ENCODE measurements at regions not wholly inside any gene's neighbourhood (a gene's known extent, or its start where the extent isn't known, plus 50 kb on each side); places are given as distances from the start of the nearest gene placed in this dataset.

DNA sequence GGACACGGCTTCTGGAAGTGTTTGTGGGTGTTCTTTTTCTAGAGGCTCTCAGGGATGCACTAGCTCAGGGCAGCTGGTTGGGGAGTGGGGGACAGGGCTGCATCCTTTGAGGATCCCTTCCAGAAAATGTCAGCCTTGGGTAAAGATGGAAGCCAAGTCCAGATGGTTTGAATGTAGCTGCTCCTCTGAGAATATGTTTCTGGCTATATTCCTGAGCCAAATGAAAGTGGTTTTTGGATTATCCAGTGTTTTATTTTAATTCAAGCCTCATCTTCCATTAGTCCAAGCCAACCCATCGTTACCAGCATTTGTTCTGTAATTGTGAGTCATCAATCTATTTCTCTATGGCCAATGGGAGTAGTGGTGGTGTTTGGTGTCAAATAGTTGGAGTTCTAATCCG is 70.4 kb downstream of the SPRY4 start:
- H3K27me3 ChIP-seq (ENCODE audit: insufficient read depth) = no peaks in the 10 kb centered on the region
- Mint-ChIP-seq H3K27ac (no peak overlapping the region), H3K36me3 (ENCODE audit: low read depth) (peaks cover 11% of the 10 kb centered on the region), H3K9me3 (0 out of 3 replicates have a peak, but pooled peaks cover 4% of the 10 kb centered on the region), H3K27me3 (ENCODE audit: insufficient read depth, low read depth, poor library complexity) (no peaks in the 10 kb centered on the region), H3K4me1 (peaks cover 8% of the 10 kb centered on the region), H3K4me3 (no peak overlapping the region)
- H2AFZ ChIP-seq = peak overlapping the region; percentile 83
- ATAC-seq (no peak), DNase-seq (ENCODE audit: low spot score) (no peak)
- H3K79me2 ChIP-seq (replicated peaks; ENCODE audit: insufficient read depth) = no peaks in the 10 kb centered on the region
- no peaks in the 10 kb centered on the region for H3K36me3 ChIP-seq (ENCODE audit: insufficient read depth)
- H3K9me2 ChIP-seq (ENCODE audit: insufficient read depth) = no peaks in the 10 kb centered on the region
- 0 out of 2 replicates have a peak, but pooled peaks cover 4% of the 10 kb centered on the region for H3K4me1 ChIP-seq (ENCODE audit: insufficient read depth)
- no peaks in the 10 kb centered on the region for H3F3A ChIP-seq (replicated peaks; ENCODE audit: low read depth)
- H3K27ac ChIP-seq (ENCODE audit: low read depth) = no peak overlapping the region
- H3K4me3 ChIP-seq = no peak overlapping the region
- no peak overlapping the region for H3K4me2 ChIP-seq
- TF ChIP-seq, protein P1, sequence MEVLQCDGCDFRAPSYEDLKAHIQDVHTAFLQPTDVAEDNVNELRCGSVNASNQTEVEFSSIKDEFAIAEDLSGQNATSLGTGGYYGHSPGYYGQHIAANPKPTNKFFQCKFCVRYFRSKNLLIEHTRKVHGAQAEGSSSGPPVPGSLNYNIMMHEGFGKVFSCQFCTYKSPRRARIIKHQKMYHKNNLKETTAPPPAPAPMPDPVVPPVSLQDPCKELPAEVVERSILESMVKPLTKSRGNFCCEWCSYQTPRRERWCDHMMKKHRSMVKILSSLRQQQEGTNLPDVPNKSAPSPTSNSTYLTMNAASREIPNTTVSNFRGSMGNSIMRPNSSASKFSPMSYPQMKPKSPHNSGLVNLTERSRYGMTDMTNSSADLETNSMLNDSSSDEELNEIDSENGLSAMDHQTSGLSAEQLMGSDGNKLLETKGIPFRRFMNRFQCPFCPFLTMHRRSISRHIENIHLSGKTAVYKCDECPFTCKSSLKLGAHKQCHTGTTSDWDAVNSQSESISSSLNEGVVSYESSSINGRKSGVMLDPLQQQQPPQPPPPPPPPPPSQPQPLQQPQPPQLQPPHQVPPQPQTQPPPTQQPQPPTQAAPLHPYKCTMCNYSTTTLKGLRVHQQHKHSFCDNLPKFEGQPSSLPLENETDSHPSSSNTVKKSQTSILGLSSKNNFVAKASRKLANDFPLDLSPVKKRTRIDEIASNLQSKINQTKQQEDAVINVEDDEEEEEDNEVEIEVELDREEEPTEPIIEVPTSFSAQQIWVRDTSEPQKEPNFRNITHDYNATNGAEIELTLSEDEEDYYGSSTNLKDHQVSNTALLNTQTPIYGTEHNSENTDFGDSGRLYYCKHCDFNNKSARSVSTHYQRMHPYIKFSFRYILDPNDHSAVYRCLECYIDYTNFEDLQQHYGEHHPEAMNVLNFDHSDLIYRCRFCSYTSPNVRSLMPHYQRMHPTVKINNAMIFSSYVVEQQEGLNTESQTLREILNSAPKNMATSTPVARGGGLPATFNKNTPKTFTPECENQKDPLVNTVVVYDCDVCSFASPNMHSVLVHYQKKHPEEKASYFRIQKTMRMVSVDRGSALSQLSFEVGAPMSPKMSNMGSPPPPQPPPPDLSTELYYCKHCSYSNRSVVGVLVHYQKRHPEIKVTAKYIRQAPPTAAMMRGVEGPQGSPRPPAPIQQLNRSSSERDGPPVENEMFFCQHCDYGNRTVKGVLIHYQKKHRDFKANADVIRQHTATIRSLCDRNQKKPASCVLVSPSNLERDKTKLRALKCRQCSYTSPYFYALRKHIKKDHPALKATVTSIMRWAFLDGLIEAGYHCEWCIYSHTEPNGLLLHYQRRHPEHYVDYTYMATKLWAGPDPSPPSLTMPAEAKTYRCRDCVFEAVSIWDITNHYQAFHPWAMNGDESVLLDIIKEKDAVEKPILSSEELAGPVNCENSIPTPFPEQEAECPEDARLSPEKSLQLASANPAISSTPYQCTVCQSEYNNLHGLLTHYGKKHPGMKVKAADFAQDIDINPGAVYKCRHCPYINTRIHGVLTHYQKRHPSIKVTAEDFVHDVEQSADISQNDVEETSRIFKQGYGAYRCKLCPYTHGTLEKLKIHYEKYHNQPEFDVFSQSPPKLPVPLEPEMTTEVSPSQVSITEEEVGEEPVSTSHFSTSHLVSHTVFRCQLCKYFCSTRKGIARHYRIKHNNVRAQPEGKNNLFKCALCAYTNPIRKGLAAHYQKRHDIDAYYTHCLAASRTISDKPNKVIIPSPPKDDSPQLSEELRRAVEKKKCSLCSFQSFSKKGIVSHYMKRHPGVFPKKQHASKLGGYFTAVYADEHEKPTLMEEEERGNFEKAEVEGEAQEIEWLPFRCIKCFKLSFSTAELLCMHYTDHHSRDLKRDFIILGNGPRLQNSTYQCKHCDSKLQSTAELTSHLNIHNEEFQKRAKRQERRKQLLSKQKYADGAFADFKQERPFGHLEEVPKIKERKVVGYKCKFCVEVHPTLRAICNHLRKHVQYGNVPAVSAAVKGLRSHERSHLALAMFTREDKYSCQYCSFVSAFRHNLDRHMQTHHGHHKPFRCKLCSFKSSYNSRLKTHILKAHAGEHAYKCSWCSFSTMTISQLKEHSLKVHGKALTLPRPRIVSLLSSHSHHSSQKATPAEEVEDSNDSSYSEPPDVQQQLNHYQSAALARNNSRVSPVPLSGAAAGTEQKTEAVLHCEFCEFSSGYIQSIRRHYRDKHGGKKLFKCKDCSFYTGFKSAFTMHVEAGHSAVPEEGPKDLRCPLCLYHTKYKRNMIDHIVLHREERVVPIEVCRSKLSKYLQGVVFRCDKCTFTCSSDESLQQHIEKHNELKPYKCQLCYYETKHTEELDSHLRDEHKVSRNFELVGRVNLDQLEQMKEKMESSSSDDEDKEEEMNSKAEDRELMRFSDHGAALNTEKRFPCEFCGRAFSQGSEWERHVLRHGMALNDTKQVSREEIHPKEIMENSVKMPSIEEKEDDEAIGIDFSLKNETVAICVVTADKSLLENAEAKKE (CRISPR knock-in tag; IDR thresholded peaks at IDR 0.05) = no peak
- TF ChIP-seq, protein P2, sequence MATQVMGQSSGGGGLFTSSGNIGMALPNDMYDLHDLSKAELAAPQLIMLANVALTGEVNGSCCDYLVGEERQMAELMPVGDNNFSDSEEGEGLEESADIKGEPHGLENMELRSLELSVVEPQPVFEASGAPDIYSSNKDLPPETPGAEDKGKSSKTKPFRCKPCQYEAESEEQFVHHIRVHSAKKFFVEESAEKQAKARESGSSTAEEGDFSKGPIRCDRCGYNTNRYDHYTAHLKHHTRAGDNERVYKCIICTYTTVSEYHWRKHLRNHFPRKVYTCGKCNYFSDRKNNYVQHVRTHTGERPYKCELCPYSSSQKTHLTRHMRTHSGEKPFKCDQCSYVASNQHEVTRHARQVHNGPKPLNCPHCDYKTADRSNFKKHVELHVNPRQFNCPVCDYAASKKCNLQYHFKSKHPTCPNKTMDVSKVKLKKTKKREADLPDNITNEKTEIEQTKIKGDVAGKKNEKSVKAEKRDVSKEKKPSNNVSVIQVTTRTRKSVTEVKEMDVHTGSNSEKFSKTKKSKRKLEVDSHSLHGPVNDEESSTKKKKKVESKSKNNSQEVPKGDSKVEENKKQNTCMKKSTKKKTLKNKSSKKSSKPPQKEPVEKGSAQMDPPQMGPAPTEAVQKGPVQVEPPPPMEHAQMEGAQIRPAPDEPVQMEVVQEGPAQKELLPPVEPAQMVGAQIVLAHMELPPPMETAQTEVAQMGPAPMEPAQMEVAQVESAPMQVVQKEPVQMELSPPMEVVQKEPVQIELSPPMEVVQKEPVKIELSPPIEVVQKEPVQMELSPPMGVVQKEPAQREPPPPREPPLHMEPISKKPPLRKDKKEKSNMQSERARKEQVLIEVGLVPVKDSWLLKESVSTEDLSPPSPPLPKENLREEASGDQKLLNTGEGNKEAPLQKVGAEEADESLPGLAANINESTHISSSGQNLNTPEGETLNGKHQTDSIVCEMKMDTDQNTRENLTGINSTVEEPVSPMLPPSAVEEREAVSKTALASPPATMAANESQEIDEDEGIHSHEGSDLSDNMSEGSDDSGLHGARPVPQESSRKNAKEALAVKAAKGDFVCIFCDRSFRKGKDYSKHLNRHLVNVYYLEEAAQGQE (IDR thresholded peaks at IDR 0.05; ENCODE audit: unreplicated experiment) = no peak
- no peak for TF ChIP-seq CREB1 (CRISPR knock-in tag; IDR thresholded peaks at IDR 0.05; ENCODE audit: low read depth)
- TF ChIP-seq ZNF114 (CRISPR knock-in tag; IDR thresholded peaks at IDR 0.05) = no peak
- TF ChIP-seq EZH2phosphoT487 (IDR thresholded peaks at IDR 0.05; ENCODE audit: unreplicated experiment) = no peak
- no peak for TF ChIP-seq STAT1 (IDR thresholded peaks at IDR 0.05; ENCODE audit: unreplicated experiment)
- no peak for TF ChIP-seq JUNB (IDR thresholded peaks at IDR 0.05; ENCODE audit: unreplicated experiment)
- TF ChIP-seq, protein P3, sequence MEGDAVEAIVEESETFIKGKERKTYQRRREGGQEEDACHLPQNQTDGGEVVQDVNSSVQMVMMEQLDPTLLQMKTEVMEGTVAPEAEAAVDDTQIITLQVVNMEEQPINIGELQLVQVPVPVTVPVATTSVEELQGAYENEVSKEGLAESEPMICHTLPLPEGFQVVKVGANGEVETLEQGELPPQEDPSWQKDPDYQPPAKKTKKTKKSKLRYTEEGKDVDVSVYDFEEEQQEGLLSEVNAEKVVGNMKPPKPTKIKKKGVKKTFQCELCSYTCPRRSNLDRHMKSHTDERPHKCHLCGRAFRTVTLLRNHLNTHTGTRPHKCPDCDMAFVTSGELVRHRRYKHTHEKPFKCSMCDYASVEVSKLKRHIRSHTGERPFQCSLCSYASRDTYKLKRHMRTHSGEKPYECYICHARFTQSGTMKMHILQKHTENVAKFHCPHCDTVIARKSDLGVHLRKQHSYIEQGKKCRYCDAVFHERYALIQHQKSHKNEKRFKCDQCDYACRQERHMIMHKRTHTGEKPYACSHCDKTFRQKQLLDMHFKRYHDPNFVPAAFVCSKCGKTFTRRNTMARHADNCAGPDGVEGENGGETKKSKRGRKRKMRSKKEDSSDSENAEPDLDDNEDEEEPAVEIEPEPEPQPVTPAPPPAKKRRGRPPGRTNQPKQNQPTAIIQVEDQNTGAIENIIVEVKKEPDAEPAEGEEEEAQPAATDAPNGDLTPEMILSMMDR (conservative IDR thresholded peaks at IDR 0.05; ENCODE audit: low read depth in 2 of 2) = no peak
- no peak for TF ChIP-seq EZH2 (IDR thresholded peaks at IDR 0.05; ENCODE audit: low read depth, unreplicated experiment)
- TF ChIP-seq POLR2AphosphoS5 (IDR thresholded peaks at IDR 0.05; ENCODE audit: low read depth) = no peak
- no peak for TF ChIP-seq NANOG (IDR thresholded peaks at IDR 0.05; ENCODE audit: borderline replicate concordance)
- no peak for TF ChIP-seq ZNF331 (CRISPR knock-in tag; IDR thresholded peaks at IDR 0.05; ENCODE audit: low read depth)
- TF ChIP-seq, protein P4, sequence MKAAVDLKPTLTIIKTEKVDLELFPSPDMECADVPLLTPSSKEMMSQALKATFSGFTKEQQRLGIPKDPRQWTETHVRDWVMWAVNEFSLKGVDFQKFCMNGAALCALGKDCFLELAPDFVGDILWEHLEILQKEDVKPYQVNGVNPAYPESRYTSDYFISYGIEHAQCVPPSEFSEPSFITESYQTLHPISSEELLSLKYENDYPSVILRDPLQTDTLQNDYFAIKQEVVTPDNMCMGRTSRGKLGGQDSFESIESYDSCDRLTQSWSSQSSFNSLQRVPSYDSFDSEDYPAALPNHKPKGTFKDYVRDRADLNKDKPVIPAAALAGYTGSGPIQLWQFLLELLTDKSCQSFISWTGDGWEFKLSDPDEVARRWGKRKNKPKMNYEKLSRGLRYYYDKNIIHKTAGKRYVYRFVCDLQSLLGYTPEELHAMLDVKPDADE (IDR thresholded peaks at IDR 0.05) = no peak
- no peaks in the 10 kb centered on the region for H4K20me1 ChIP-seq (replicated peaks; ENCODE audit: insufficient read depth)

All from GM23338 (cell line).